GM13976 (cell line): ENCODE measurements at regions not wholly inside any gene's neighbourhood (a gene's known extent, or its start where the extent isn't known, plus 50 kb on each side); places are given as distances from the start of the nearest gene placed in this dataset.
"Not testable (repeated sequence)": the region's sequence is repeated elsewhere in the genome, so short reads cannot be mapped to it uniquely, and the experiment has no call there.

ENCODE experiments used
- DNase-seq: peaks from one replicate; pipeline ENCODE4 v3.0.0; 2012; ENCODE audit warnings: low spot score
- in situ Hi-C: fragments of 300-500 bp; cut with MboI; formaldehyde crosslinking; loops from one replicate; pipeline ENCODE4 v1.12.0; 2022; ENCODE audit warnings: low sequenced_read_pairs, mixed read lengths, inconsistent platforms; ENCODE audit not compliant: unreplicated experiment
- TF ChIP-seq, protein P1 (sequence below): IDR thresholded peaks from 2 replicates; pipeline ENCODE4 v1.5.1; 2012; ENCODE audit warnings: borderline replicate concordance, mild to moderate bottlenecking; ENCODE audit not compliant: insufficient read depth; ENCODE audit errors: extremely low read depth, missing control alignments, control extremely low read depth

DNA sequence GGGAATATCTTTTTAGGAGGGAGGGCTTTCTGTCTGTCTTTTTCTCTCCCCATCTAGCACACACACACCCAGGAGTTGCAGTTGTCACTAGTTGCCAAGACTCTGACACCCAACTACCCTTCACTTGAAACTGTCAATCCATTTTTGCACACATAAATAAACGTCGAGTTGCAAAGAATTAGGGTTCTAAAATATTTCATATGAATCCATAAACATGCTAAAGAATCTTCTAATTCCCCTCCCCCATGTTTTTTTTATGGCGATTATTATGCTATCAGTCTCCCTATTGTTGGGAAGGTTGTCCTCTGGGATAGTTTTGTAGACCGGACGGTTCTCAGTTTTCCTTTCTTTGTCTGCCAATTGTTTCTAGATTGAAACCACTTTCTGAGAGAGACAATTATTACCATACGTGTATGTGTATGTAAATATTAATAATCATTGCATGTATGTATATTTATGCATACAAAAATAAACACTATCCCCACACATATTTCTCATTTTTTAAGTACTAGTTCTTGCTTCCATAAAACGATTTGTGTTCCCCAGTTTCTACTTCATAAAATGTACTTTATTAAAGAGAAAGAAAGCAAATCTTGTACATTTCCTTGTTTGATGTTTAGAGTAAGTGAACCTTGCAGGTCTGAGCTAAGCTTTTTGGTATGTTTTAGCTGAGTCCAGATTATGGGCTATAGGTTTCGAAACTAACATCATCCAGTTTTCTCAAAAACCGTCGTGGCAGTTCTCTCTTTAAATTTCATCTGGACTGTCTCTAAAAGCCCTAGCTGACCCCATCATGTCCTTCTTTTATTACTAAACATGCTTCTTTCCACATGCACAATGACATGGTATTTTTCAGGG lies 165.0 kb upstream of the MPDZ start:
- TF ChIP-seq, protein P1, sequence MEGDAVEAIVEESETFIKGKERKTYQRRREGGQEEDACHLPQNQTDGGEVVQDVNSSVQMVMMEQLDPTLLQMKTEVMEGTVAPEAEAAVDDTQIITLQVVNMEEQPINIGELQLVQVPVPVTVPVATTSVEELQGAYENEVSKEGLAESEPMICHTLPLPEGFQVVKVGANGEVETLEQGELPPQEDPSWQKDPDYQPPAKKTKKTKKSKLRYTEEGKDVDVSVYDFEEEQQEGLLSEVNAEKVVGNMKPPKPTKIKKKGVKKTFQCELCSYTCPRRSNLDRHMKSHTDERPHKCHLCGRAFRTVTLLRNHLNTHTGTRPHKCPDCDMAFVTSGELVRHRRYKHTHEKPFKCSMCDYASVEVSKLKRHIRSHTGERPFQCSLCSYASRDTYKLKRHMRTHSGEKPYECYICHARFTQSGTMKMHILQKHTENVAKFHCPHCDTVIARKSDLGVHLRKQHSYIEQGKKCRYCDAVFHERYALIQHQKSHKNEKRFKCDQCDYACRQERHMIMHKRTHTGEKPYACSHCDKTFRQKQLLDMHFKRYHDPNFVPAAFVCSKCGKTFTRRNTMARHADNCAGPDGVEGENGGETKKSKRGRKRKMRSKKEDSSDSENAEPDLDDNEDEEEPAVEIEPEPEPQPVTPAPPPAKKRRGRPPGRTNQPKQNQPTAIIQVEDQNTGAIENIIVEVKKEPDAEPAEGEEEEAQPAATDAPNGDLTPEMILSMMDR, result no peak
- DNase-seq, result no peak
- in situ Hi-C loops, result loop anchor here (25.0 kb wide), 1 partner anchor 993 kb away; no protein-coding TSS in a partner anchor

DNA sequence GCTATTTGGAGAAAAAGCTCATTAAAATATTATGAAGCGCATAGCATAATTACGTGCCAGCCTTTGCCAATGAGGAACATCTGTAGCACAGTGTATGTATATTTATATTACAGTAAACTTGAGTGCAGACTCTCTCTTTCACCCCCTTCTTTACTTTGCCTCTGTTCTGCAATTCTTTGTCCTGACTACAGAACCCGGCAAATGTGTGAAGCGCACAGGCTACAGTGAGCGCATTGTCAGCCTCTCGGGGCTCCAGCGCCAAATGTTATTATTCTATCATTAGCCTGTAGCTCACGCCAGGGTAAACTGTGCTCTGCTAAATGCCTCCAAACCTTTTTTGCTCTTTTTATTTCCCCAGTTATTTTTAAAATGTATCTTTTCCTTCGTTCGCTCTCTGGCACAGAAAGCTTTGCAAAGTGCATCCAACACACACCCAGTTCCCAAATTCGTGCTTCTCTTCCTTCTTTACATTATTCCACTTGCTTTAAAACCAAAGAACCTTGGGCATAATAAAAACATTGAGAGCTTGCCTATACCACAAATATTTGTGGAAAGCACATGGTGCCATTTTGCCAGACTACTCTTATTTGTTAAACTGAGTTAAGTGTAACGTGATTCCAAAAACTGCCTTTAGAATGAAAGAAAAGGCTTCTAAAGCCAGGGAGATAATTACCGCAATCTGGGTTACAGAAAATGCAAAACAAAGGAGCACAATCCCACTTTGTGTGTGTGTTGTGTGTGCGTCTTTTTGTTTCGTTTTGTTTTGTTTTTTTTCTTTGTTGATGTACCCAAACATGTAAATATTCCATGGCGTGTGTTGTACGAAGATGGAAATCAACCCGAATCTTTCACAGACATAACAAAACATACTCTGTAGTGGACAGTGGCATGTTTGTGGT lies 164.1 kb upstream of the MPDZ start:
- DNase-seq, result no peak
- in situ Hi-C loops, result loop anchor here (25.0 kb wide), 1 partner anchor 994 kb away; no protein-coding TSS in a partner anchor
- TF ChIP-seq, protein P1, result no peak

DNA sequence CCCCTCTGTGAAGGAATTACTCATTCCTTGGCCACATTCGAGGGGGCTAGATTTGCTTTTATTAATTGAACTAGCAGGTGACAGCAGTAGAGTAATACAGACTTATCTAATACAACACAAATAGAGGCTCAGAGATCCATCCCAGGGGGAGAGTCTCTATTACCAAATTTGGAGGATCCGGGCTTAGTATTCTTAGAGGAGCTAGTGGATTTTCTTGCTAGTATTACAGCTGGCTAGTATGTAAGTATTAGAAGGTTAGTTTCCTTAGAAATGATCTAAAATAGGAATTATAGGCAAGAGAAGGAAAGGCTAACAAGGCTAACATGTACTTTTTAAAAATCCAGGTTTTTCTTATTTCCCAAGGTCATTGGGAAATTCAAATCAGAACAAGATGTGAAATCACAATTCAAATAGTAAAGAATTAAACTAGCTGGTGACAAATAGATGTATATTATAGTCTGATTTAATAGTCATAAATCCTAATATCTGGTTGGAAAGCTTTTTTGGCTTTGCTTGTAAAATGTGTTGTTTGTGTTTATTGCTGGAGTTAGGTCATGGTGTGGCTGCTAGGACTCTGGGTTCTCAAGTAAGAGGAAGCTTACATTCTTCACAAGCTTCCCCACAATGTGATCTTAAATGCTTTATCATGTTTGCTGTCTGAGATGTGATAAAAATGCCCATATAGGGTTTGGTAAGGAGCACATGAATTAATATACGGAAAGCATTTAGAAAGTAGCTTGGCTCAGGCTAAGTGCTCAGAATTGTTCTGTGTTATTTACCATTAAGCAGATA lies 160.4 kb upstream of the MPDZ start:
- TF ChIP-seq, protein P1, result no peak
- DNase-seq, result no peak
- in situ Hi-C loops, result loop anchor here (25.0 kb wide), 1 partner anchor 997 kb away; no protein-coding TSS in a partner anchor

DNA sequence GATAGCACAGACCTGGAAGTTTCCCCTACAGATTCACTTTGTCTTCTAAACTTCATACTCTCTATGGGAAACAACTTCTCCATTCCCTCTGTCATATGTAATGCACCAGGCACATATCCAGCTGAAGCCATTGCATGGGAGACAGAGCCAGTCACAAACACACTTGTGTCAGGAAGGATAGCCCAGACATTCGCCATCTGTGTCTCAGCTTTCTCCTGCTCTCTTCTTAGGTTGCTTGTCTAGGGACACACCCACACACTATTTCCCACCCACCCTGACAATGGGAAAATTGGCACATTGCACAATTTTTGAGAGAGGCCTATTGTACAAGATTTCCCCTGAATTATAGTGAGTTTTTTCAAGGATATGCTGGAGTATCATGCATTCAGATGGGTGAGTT lies 158.4 kb upstream of the MPDZ start:
- no peak for DNase-seq
- TF ChIP-seq, protein P1, result no peak
- in situ Hi-C loops, result loop anchor here (25.0 kb wide), 1 partner anchor 999 kb away; no protein-coding TSS in a partner anchor

DNA sequence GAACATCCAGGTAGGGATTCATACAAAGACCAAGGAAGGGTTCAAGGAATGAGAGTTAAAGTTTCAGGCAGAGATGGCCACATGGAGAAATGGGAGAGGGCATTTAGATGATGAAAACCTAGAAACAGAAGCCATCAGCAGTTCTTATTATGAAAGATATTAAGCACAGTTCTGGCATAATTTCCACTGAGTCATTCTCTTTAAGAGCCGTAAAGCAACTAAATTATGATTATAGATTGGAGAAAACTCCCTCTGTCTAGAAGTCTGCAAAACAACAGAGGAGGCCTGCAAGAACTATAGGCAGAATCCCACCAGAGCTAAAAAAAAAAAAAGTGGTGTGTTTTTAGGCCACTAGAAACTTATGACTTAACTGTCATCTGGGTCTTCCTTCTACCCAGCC lies 157.1 kb upstream of the MPDZ start:
- in situ Hi-C loops, result loop anchor here (25.0 kb wide), 1 partner anchor 1001 kb away; no protein-coding TSS in a partner anchor
- TF ChIP-seq, protein P1, result no peak
- DNase-seq, result no peak

DNA sequence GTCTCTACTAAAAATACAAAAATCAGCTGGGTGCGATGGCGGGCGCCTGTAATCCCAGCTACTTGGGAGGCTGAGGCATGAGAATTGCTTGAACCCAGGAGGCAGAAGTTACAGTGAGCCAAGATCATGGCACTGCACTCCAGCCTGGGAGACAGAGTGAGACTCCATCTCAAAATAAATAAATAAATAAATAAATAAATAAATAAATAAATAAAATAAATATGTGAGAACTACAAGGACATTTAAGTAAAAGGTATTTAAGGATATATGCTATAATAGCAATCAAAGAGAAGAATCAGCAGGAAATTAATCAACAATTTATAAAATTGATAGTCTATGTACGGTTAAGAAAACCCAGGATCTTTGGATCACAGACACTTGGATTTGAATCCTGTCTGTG lies 154.0 kb upstream of the MPDZ start:
- in situ Hi-C loops, result loop anchor here (25.0 kb wide), 1 partner anchor 1004 kb away; no protein-coding TSS in a partner anchor
- not testable (repeated sequence) for DNase-seq
